Left ventricle myocardium inferior (tissue), 1 donor: ENCODE measurements at regions not wholly inside any gene's neighbourhood (a gene's known extent, or its start where the extent isn't known, plus 50 kb on each side); places are given as distances from the start of the nearest gene placed in this dataset.

ENCODE experiments used
- DNase-seq: peaks from one replicate; pipeline ENCODE4 v3.0.0-alpha.2; 2020
- H3K27ac ChIP-seq: fragments of 200-600 bp; replicated peaks from 2 replicates; pipeline ENCODE4 v1.8.0; 2021
- H3K27me3 ChIP-seq: fragments of 200-600 bp; 2 replicates; pipeline ENCODE4 v1.8.0; 2021; ENCODE audit warnings: low read depth
- H3K36me3 ChIP-seq: fragments of 200-600 bp; 2 replicates; pipeline ENCODE4 v1.8.0; 2021
- H3K4me1 ChIP-seq: fragments of 200-600 bp; 2 replicates; pipeline ENCODE4 v1.8.0; 2021
- H3K4me3 ChIP-seq: fragments of 200-600 bp; 2 replicates; pipeline ENCODE4 v1.8.0; 2021; ENCODE audit warnings: mild to moderate bottlenecking, moderate library complexity
- H3K9me3 ChIP-seq: fragments of 200-600 bp; replicated peaks from 2 replicates; pipeline ENCODE4 v1.8.0; 2021
- intact Hi-C: fragments of 100-400 bp; cut with micrococcal nuclease; formaldehyde crosslinking; loops from one replicate; pipeline ENCODE4 v1.11.0; 2022
- TF ChIP-seq, protein P1 (sequence below): fragments of 200-600 bp; IDR thresholded peaks from 2 replicates; pipeline ENCODE4 v1.8.0; 2021; ENCODE audit warnings: antibody characterized with exemption, mild to moderate bottlenecking, borderline replicate concordance
- donor health status: DM: no; HTN: yes; CAD: no; lungs with severe emphysema.

DNA sequence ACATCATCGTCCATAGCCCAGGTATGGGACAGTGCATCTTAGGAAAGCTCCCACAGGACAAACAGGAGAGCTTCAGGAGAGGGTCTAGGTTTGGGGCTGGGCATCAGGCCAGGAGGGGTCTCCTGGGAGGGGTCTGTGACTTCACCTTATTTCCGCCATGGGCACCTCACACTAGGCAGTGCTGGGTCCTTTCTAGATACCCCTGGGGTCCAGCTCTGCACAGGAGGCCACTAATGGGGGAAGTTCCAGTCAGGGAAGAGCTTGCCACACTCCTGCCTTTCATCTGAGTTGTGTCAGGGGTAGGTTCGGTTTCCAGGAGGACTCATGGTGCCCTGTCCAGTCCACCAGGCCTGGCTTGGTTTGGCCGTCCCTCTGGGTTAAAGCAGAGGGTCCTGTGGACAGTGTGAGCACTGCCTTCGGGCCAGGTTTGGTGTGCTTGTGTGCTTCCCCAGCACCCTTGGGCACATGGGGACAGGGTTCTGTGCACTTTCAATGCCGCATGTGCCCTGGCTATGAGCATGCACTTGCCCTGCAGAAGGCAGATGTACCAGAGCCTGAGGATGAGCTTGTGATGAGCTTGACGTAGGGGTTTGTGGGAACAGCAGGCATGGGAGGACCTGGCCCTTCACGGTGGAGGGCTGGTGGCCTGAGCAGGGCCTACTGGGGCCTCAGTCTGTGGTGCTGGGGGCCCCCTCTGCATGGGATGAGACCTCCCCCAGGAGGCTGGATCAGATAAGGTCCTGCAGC, 377.7 kb upstream of the NUPR2 start:
- DNase-seq, result no peak
- peaks cover 96% of the 10 kb centered on the region for H3K9me3 ChIP-seq
- TF ChIP-seq, protein P1, sequence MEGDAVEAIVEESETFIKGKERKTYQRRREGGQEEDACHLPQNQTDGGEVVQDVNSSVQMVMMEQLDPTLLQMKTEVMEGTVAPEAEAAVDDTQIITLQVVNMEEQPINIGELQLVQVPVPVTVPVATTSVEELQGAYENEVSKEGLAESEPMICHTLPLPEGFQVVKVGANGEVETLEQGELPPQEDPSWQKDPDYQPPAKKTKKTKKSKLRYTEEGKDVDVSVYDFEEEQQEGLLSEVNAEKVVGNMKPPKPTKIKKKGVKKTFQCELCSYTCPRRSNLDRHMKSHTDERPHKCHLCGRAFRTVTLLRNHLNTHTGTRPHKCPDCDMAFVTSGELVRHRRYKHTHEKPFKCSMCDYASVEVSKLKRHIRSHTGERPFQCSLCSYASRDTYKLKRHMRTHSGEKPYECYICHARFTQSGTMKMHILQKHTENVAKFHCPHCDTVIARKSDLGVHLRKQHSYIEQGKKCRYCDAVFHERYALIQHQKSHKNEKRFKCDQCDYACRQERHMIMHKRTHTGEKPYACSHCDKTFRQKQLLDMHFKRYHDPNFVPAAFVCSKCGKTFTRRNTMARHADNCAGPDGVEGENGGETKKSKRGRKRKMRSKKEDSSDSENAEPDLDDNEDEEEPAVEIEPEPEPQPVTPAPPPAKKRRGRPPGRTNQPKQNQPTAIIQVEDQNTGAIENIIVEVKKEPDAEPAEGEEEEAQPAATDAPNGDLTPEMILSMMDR, result no peak

DNA sequence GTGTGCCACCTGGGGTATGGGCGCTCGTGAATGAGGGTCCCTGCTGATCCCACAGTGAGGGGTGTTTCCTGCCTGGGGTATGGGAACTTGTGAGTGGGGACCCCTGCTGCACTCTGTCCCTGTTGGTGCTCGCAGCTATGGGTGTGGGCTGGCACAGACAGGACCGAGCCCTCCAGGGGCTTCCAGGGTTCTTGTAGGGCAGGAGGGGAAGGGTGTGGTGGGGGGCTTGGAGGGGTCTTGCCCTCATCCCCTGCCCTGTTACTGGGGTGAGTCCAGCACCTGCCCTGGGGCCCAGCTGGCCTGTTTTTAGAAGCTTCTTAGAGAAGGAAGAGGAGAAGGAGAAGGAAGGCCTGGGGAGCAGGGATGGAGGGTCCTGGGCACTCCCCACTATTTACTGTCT, 377.0 kb upstream of the NUPR2 start:
- intact Hi-C loops, result no loop called here

More for the DNA sequence above, 377.7 kb upstream of the NUPR2 start:
- H3K27ac ChIP-seq, result no peak overlapping the region
- no peaks in the 10 kb centered on the region for H3K36me3 ChIP-seq
- no peak overlapping the region for H3K4me3 ChIP-seq
- no peaks in the 10 kb centered on the region for H3K27me3 ChIP-seq
- intact Hi-C loops, result no loop called here
- no peaks in the 10 kb centered on the region for H3K4me1 ChIP-seq

DNA sequence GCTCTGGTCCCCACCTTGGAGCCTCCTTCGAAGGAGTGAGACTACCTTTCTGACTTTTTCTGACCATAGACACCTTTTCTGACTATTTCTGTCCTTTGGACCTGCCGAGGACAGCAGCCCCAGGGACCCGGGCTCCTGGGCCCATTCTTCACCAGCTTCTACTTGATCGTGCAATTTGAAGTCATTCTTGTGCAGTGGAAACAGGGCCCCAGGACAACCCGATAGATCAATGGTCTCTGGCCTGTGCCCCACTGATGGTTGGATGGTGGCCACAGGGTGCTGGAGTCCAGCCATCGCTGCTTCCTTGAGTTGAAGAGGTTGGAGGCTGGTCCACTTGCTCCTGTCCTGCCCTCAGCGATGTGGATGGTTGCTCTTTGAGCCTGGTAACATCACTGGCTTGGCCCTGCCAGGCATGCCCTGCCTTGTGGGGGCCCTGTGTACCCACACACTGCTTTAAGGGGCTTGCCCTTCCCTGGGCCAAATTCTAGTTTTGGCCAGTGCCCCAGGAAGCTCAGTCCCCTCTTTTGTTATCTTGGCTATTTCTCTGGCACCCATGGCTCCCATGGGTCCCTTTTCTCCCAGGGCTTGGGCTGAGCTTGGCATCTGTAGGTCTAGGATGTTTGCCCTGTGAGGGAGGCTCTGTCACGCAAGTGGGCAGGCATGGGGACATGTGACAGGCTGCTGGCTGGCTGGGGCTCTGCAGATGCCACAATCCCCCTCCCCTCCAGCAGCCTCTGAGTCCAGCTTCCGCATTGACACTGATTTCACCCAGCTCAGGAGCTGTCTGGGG, 375.6 kb upstream of the NUPR2 start:
- intact Hi-C loops, result no loop called here
- no peaks in the 10 kb centered on the region for H3K4me1 ChIP-seq
- H3K27ac ChIP-seq, result no peak overlapping the region
- no peaks in the 10 kb centered on the region for H3K36me3 ChIP-seq
- DNase-seq, result no peak
- peaks cover 100% of the 10 kb centered on the region for H3K9me3 ChIP-seq
- H3K27me3 ChIP-seq, result no peaks in the 10 kb centered on the region
- TF ChIP-seq, protein P1, result no peak
- H3K4me3 ChIP-seq, result no peak overlapping the region

More for the DNA sequence above, 377.0 kb upstream of the NUPR2 start:
- H3K9me3 ChIP-seq, result peaks cover 96% of the 10 kb centered on the region
- no peaks in the 10 kb centered on the region for H3K36me3 ChIP-seq
- TF ChIP-seq, protein P1, result no peak
- no peaks in the 10 kb centered on the region for H3K27me3 ChIP-seq
- H3K4me3 ChIP-seq, result no peak overlapping the region
- no peak for DNase-seq
- H3K27ac ChIP-seq, result no peak overlapping the region
- no peaks in the 10 kb centered on the region for H3K4me1 ChIP-seq

DNA sequence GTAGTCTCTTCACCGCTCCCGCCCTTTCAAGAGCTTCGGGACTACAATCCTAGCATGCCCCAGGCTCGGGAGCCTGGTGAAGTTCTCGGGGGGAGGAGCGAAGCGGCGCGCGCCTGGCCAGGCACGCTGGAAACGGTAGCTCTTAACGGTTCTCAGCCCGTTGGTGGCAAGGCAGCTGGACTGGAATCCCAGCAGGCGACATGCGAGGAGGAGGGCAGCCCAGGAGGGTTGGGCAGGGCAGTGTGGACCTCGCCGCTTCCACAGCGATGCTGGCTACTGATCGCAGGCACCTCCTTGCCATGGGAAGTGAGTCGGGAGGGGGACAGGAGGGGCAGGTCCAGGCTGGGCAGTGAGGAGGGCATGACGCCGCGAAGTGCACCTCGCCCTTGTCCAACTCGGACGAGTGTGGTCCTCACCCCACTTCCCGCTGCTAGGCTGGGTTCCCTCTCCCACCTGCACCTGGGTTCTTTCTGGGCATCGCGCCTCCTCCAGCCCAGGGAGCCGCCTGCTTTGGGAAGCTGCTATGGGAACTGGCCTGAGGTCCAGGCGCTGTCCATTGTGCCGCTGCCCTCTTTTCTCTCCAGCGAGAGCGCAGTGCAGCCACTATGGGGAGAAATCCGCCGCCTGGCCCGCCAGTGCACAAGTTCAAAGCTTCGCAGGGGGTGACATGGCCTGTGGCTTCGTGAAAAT, 367.8 kb upstream of the NUPR2 start:
- H3K27ac ChIP-seq, result no peak overlapping the region
- no peak overlapping the region for H3K4me3 ChIP-seq
- H3K4me1 ChIP-seq, result no peaks in the 10 kb centered on the region
- no peaks in the 10 kb centered on the region for H3K36me3 ChIP-seq
- no peak for DNase-seq
- TF ChIP-seq, protein P1, result no peak
- intact Hi-C loops, result no loop called here
- peaks cover 100% of the 10 kb centered on the region for H3K9me3 ChIP-seq
- no peaks in the 10 kb centered on the region for H3K27me3 ChIP-seq

DNA sequence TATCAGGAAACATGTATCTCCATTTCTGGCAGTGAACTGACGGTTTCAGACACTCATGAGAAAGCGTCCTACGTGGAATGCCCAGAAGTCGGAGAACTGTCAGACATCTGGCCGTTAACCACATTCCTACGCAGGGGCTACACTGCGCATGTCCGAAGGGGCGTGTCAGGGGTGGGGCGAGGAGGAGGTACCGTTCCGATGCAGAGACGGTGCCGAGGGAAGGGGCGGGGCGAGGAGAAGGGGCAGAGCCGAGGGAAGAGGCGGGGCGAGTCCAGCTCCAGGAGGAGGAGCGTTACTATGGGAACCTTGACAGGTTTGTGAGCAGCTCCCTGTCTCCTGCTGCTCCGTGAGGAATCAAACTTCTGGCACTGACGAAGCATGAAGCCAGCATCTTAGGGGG, 366.9 kb upstream of the NUPR2 start:
- intact Hi-C loops, result no loop called here
- TF ChIP-seq, protein P1, result no peak
- no peak overlapping the region for H3K4me3 ChIP-seq
- H3K9me3 ChIP-seq, result peaks cover 100% of the 10 kb centered on the region
- H3K27me3 ChIP-seq, result no peaks in the 10 kb centered on the region
- no peaks in the 10 kb centered on the region for H3K4me1 ChIP-seq
- no peak for DNase-seq
- H3K27ac ChIP-seq, result no peak overlapping the region
- no peaks in the 10 kb centered on the region for H3K36me3 ChIP-seq
